Forelimb muscle (tissue), 1 donor: ENCODE measurements at regions not wholly inside any gene's neighbourhood (a gene's known extent, or its start where the extent isn't known, plus 50 kb on each side); places are given as distances from the start of the nearest gene placed in this dataset.
"Not testable (repeated sequence)": the region's sequence is repeated elsewhere in the genome, so short reads cannot be mapped to it uniquely, and the experiment has no call there.

Experiments
- DNase-seq: peaks from one replicate; pipeline ENCODE4 v3.0.0-alpha.2; 2013; ENCODE audit warnings: low read depth

DNA sequence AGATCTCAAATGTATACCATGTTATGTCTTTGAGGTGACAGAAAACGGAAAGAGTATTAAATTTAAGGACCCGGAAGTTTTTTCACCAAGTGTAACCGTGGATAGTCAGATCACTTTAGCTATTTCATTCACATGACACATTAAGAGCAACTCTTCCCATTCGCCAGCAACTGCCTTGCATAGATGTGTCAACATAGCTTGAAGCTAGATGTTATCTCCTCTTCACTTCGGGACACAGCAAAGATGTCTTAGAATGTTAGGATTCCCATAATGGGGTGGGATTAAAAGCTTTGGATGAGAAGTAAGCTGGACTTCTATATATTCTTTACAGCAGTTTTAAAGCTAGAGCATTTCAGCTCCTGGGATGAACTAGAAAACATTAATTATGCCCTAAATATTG lies 1135.9 kb upstream of the PCDH20 start:
- no peak for DNase-seq

DNA sequence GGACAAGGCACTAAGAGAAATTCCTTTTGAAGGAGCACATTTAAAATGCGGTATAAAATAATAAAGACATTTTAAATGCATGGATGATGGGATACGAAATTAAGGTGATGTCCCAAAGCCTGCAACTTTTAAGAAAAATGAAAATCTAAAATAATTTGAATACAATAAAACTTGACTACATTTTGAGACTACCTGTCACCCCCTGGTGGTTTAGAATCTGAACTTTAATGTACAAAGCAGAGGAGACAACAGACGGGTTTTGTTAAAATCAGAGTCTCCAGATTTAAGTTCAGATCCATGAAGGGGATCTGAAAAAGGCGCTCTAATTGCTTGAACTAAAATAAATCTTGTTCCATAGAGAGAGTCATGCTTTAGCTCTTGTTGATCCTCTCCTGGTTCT lies 1129.3 kb upstream of the PCDH20 start:
- no peak for DNase-seq

DNA sequence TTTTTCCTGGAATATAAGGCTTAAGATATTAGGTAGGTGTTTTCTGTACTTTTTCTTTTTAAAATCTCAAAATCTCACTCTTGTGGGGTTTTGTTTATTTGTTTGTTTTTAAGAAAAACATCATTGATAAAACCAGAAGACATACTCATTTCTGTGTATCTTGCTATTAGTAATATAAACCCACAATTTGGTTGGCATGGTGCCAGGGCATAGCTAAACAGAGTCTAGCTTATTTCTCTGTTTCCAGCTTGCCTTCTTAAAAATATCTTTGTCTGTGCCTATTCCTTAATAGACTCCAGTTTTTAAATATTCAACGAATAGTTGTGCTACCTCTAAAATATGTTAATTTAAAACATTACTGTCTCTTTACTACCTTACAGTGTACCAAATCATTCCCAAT lies 1121.9 kb upstream of the PCDH20 start:
- DNase-seq: no peak

- no peak for DNase-seq
Measured at GRCh38 chr13:62525652-62526051, 1110.0 kb upstream of the PCDH20 start.

GRCh38 chr13:62524498-62524897 lies 1108.8 kb upstream of the PCDH20 start:
- no peak for DNase-seq

DNA sequence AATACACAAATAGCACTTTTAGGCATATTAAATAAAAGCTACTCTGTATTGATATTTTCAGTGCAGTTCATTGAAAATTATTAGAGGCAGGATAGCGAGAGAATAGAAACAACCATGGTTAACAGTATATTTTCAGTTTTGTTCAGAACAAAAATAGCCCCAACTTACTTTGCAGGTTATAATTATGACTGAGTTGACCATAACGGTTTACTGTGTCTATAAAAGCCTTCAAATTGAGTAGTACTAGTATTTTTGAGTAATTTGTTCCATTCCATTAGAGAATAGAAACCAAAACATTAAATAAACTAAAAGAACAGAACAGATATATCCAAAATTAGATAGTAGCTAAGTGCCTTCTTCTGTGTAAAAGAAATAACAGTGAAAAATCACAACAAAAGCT lies 1108.4 kb upstream of the PCDH20 start:
- no peak for DNase-seq

- DNase-seq: no peak
Measured at GRCh38 chr13:62512194-62513141, 1096.8 kb upstream of the PCDH20 start.

- DNase-seq: no peak
Measured at GRCh38 chr13:62510906-62511655, 1095.4 kb upstream of the PCDH20 start.

- DNase-seq: no peak
Measured at GRCh38 chr13:62502588-62502987, 1086.9 kb upstream of the PCDH20 start.

- DNase-seq: no peak
Measured at GRCh38 chr13:62489731-62490130, 1074.1 kb upstream of the PCDH20 start.

- no peak for DNase-seq
Measured at GRCh38 chr13:62483774-62484173, 1068.1 kb upstream of the PCDH20 start.

GRCh38 chr13:62482351-62482750 lies 1066.7 kb upstream of the PCDH20 start:
- no peak for DNase-seq

- no peak for DNase-seq
Measured at GRCh38 chr13:62473944-62474237, 1058.2 kb upstream of the PCDH20 start.

DNA sequence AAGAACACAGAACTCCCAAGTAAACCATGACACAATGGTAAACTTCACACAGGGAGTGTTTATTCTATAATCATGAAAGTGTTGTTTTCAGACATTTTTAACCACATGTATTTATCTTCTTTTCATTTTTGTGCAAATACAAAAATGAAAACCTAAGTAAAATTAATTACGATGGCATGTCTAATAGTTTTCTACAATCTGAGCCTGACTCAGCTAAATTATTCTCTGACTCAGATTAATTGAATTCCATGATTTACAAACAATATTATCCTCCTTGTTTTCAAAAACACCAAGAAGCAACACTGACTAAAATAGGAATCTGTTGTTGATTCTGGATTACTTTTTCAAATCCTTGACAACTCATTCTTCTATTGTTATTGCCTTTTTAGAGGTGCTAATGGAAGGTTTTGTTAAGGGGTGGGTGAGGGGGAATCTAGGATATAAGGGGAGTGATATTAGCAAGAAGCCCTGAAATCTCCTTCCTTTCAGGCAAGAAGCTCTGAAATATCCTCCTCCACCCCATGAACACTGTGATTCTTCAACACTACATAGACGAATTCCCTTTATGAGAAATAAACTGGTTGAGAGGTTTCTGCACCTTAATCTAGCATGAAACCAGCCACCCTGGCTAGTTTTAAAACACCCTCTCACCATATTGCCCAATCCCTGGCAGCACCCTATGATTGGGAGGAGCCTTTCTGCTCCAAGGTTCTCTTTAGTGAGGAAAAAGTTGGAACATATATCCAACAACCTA lies 1057.7 kb upstream of the PCDH20 start:
- DNase-seq: no peak

DNA sequence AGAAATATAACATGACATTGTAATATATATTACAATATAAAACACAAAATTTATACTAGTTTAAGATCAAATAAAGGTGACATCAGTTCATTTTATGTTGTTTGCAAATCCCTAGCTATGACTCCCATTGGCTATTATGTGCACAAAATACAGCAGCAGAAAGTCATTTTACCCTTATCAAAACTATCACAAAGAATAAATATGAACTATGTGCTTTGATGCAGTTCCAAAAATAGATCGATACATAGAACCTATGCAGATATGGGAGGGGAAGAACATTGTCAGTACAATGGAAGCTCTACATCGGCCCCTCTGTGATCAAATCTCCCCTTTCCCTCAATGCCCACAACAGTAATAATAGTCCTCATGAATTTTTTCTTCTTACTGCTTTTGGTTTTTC lies 1038.1 kb upstream of the PCDH20 start:
- DNase-seq: no peak

DNA sequence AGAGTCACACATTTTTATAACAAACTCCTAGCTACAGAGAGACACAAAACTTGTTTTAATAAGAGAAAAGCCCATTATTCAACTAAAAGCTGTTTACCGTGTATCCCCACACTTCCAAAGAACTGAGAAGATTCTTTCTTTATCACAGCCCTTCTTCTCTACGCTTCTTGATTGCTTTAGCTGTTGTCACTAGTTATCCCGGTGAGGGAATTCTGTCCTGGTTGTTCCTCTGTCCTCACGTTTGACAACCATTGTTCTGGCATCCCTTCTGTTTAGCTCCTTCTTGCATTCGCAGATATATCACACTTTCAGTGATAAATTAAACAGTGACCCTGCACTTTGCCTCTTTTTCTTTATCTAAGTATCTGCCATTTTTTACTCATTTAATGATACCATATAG lies 1035.1 kb upstream of the PCDH20 start:
- no peak for DNase-seq

GRCh38 chr13:62447771-62448382 lies 1032.2 kb upstream of the PCDH20 start:
- DNase-seq: not testable (repeated sequence)

- no peak for DNase-seq
Measured at GRCh38 chr13:62444805-62445204, 1029.2 kb upstream of the PCDH20 start.

DNA sequence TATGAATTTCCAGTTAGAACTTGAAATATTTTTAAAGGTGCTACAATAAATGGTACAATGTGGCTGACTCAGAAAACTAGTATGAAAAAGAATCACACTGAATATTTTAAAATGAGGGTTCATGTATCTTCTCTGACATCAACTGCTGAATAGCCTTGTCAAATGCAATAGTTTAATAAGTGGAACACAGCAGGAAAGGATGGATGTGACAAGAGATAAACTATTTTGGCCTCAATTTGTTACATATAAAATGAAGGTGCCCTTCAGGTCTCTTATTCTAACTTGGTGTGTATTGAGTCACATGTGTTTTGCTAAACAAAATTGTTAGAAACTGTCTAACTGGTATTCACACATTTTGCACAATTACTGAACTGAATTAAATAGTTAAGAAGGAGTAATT lies 1018.4 kb upstream of the PCDH20 start:
- DNase-seq: no peak

DNA sequence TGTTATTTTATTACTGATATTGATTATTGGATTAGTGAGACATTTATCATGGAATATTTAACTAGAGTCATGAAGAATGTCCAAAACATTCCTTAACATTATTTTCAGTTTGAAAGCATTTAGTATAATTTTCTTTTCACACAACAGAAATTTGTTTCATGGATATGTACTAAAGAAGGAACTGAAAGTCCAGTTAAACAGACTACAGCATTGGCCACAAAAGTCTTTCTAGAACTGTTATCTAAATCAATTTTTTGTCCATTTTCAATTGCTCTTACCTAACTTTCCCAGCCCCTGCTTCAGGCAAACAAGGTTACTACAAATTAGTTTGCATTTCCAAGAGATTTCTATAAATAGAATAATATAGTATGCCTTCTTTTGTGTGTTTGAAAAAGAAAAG lies 1018.0 kb upstream of the PCDH20 start:
- no peak for DNase-seq

GRCh38 chr13:62432906-62433305 lies 1017.3 kb upstream of the PCDH20 start:
- DNase-seq: no peak

- no peak for DNase-seq
Measured at GRCh38 chr13:62432295-62432694, 1016.6 kb upstream of the PCDH20 start.
